Left hindlimb (tissue), 1 donor: ENCODE measurements at regions not wholly inside any gene's neighbourhood (a gene's known extent, or its start where the extent isn't known, plus 50 kb on each side); places are given as distances from the start of the nearest gene placed in this dataset.
"Not testable (repeated sequence)": the region's sequence is repeated elsewhere in the genome, so short reads cannot be mapped to it uniquely, and the experiment has no call there.

ENCODE experiments used
- DNase-seq: peaks from one replicate; pipeline ENCODE4 v3.0.0-alpha.2; 2018

DNA sequence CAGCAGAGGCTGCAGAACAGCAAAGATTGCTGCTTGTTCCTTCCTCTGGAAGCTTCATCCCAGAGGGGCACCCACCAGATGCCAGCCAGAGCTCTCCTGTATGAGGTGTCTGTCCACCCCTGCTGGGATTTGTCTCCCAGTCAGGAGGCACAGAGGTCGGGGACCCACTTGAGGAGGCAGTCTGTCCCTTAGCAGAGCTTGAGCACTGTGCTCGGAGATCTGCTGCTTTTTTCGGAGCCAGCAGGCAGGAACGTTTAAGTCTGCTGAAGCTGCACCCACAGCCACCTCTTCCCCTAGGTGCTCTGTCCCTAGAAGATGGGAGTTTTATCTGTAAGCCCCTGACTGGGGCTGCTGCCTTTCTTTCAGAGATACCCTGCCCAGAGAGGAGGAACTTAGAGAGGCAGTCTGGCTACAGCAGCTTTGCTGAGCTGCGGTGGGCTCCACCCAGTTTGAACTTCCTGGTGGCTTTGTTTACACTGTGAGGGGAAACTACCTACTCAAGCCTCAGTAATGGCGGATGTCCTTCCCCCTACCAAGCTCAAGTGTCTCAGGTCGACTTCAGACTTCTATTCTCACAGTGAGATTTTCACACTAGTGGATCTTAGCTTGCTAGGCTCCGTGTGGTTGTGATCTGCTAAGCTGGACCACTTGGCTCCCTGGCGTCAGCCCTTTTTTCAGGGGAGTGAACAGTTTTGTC, 101.8 kb upstream of the GLRA1 start:
- DNase-seq: not testable (repeated sequence)

GRCh38 chr5:152016421-152016820, 91.8 kb upstream of the GLRA1 start:
- no peak for DNase-seq

- DNase-seq: no peak
These were observed 83.1 kb upstream of the GLRA1 start for GRCh38 chr5:152007653-152008335.

GRCh38 chr5:152004095-152004494, 79.4 kb upstream of the GLRA1 start:
- DNase-seq: no peak
